H1 (cell line): ENCODE measurements at regions not wholly inside any gene's neighbourhood (a gene's known extent, or its start where the extent isn't known, plus 50 kb on each side); places are given as distances from the start of the nearest gene placed in this dataset.

Experiments used
- CTCF ChIA-PET: fragments of 300-600 bp; sonication (Branson Sonifier 250); formaldehyde crosslinking; loops from one replicate; lab custom pipeline; 2021; ENCODE audit not compliant: partially characterized antibody; lab: Charles Lee
- POLR2A ChIA-PET: fragments of 300-600 bp; sonication (Branson Sonifier 250); formaldehyde crosslinking; loops from one replicate; lab custom pipeline; 2021; ENCODE audit warnings: inconsistent platforms; ENCODE audit not compliant: partially characterized antibody; lab: Charles Lee
- DNase-seq, 2 experiments: peaks; one replicate each; pipeline versions ENCODE4 v3.0.0 to v3.0.0-alpha.2; 2010 to 2022; ENCODE audit warnings: low spot score in 2 of 2, low read depth in 1 of 2, mixed read lengths in 1 of 2
- FAIRE-seq: peaks from 2 replicates; lab custom pipeline; 2011; peaks lifted over from hg19 to GRCh38; lab: Jason Lieb, UNC
- H2AFZ ChIP-seq: 2 replicates; pipeline ENCODE4 v1.8.1; 2012; ENCODE audit warnings: low read length, inconsistent platforms
- H2AK5ac ChIP-seq: 2 replicates; pipeline ENCODE4 v1.6.1; 2013; ENCODE audit warnings: low read depth, low read length
- H2BK120ac ChIP-seq: replicated peaks from 2 replicates; pipeline ENCODE3; 2013; ENCODE audit warnings: low read depth, low read length, inconsistent platforms
- H2BK12ac ChIP-seq: 2 replicates; pipeline ENCODE4 v1.6.1; 2013; ENCODE audit warnings: low read depth, low read length
- H2BK15ac ChIP-seq: 2 replicates; pipeline ENCODE4 v1.6.1; 2013; ENCODE audit warnings: low read length
- H2BK20ac ChIP-seq: 2 replicates; pipeline ENCODE4 v1.6.1; 2013; ENCODE audit warnings: low read length
- H2BK5ac ChIP-seq: 2 replicates; pipeline ENCODE4 v1.6.1; 2013; ENCODE audit warnings: low read depth, low read length
- H3K14ac ChIP-seq: 2 replicates; pipeline ENCODE4 v1.6.1; 2013; ENCODE audit warnings: inconsistent platforms; ENCODE audit not compliant: insufficient read length
- H3K18ac ChIP-seq: 2 replicates; pipeline ENCODE4 v1.6.1; 2013; ENCODE audit warnings: low read length; ENCODE audit errors: extremely low read depth
- H3K23ac ChIP-seq: 2 replicates; pipeline ENCODE4 v1.6.1; 2013; ENCODE audit warnings: inconsistent platforms; ENCODE audit not compliant: insufficient read length
- H3K23me2 ChIP-seq: 2 replicates; pipeline ENCODE4 v1.6.1; 2013; ENCODE audit warnings: low read depth, low read length
- H3K27ac ChIP-seq: 2 replicates; pipeline ENCODE4 v1.6.1; 2011; ENCODE audit warnings: low read depth, low read length, inconsistent platforms
- H3K27me3 ChIP-seq, 4 experiments: replicated peaks in 1 of 4; 1 replicate in 1 of 4; 2 replicates in 3 of 4; pipeline versions ENCODE4 v1.6.1 to v1.8.1; 2011 to 2013; ENCODE audit warnings: low read length in 3 of 4, mild to moderate bottlenecking in 3 of 4, inconsistent platforms in 2 of 4, mixed read lengths in 2 of 4, moderate library complexity in 1 of 4; ENCODE audit not compliant: control insufficient read depth in 3 of 4, insufficient read depth in 3 of 4; ENCODE audit errors: extremely low read depth in 1 of 4
- H3K36me3 ChIP-seq, 4 experiments: 2 replicates each; pipeline versions ENCODE4 v1.6.1 to v1.8.1; 2011 to 2013; ENCODE audit warnings: mild to moderate bottlenecking in 4 of 4, low read length in 3 of 4, moderate library complexity in 2 of 4, control low read depth in 1 of 4, inconsistent platforms in 1 of 4; ENCODE audit not compliant: insufficient read depth in 4 of 4, control insufficient read depth in 2 of 4
- H3K4ac ChIP-seq: replicated peaks from 2 replicates; pipeline ENCODE3; 2013; ENCODE audit warnings: low read length, low read depth, mixed read lengths, inconsistent platforms; ENCODE audit not compliant: insufficient read length
- H3K4me1 ChIP-seq, 4 experiments: replicated peaks in 1 of 4; 1 replicate in 1 of 4; 2 replicates in 3 of 4; pipeline versions ENCODE4 v1.6.1 to v1.8.1; 2011 to 2013; ENCODE audit warnings: low read length in 3 of 4, inconsistent platforms in 2 of 4, mixed read lengths in 1 of 4; ENCODE audit not compliant: insufficient read depth in 4 of 4, control insufficient read depth in 3 of 4
- H3K4me2 ChIP-seq, 2 experiments: 2 replicates each; pipeline versions ENCODE4 v1.6.1 to v1.8.1; 2011 to 2013; ENCODE audit warnings: low read depth in 2 of 2, low read length in 2 of 2, control low read depth in 1 of 2, inconsistent platforms in 1 of 2, mild to moderate bottlenecking in 1 of 2; ENCODE audit not compliant: insufficient read depth in 1 of 2
- H3K4me3 ChIP-seq, 4 experiments: fragments of 200-600, 300-600 bp in 1 of 4; sonication (generic), shearing (Covaris generic), sonication (Bioruptor Twin) in 1 of 4; 2 replicates each; pipeline versions ENCODE4 v1.5.1 to v1.8.1; 2011 to 2016; ENCODE audit warnings: low read length in 4 of 4, low read depth in 3 of 4, control low read depth in 2 of 4, inconsistent platforms in 2 of 4, mild to moderate bottlenecking in 2 of 4, mixed read lengths in 1 of 4, moderate library complexity in 1 of 4; ENCODE audit not compliant: insufficient read depth in 2 of 4; ENCODE audit errors: extremely low read depth in 1 of 4
- H3K56ac ChIP-seq: replicated peaks from 2 replicates; pipeline ENCODE3; 2013; ENCODE audit warnings: low read depth, mild to moderate bottlenecking, mixed read lengths, low read length, inconsistent platforms; ENCODE audit not compliant: insufficient read length
- H3K79me1 ChIP-seq: 2 replicates; pipeline ENCODE4 v1.6.1; 2013; ENCODE audit warnings: low read depth, low read length, control low read depth
- H3K79me2 ChIP-seq, 2 experiments: 2 replicates each; pipeline versions ENCODE4 v1.6.1 to v1.8.1; 2012 to 2013; ENCODE audit warnings: low read length in 2 of 2, mild to moderate bottlenecking in 2 of 2, inconsistent platforms in 1 of 2; ENCODE audit not compliant: insufficient read depth in 2 of 2, control insufficient read depth in 1 of 2
- H3K9ac ChIP-seq, 4 experiments: replicated peaks in 1 of 4; 1 replicate in 1 of 4; 2 replicates in 3 of 4; pipeline versions ENCODE4 v1.6.1 to v1.8.1; 2011 to 2013; ENCODE audit warnings: low read depth in 3 of 4, low read length in 3 of 4, control low read depth in 2 of 4, mild to moderate bottlenecking in 2 of 4, moderate library complexity in 2 of 4, inconsistent platforms in 1 of 4; ENCODE audit errors: extremely low read depth in 1 of 4
- H3K9me3 ChIP-seq, 2 experiments: 2 replicates each; pipeline versions ENCODE4 v1.6.1 to v1.8.1; 2012 to 2013; ENCODE audit warnings: mild to moderate bottlenecking in 2 of 2, moderate library complexity in 2 of 2, control low read depth in 1 of 2, inconsistent platforms in 1 of 2, low read depth in 1 of 2, low read length in 1 of 2, mixed read lengths in 1 of 2; ENCODE audit not compliant: insufficient read depth in 2 of 2
- H4K20me1 ChIP-seq, 2 experiments: replicated peaks in 1 of 2; 2 replicates each; pipeline versions ENCODE3 to v1.8.1; 2011 to 2013; ENCODE audit warnings: inconsistent platforms in 2 of 2, low read length in 2 of 2, mild to moderate bottlenecking in 1 of 2; ENCODE audit not compliant: insufficient read depth in 2 of 2, control insufficient read depth in 1 of 2
- H4K5ac ChIP-seq: 2 replicates; pipeline ENCODE4 v1.6.1; 2013; ENCODE audit warnings: low read length, low read depth, mixed read lengths, inconsistent platforms; ENCODE audit not compliant: insufficient read length
- H4K8ac ChIP-seq: 2 replicates; pipeline ENCODE4 v1.8.0; 2013; ENCODE audit warnings: mild to moderate bottlenecking, moderate library complexity, low read length, inconsistent platforms; ENCODE audit not compliant: insufficient read depth; ENCODE audit errors: extremely low read depth
- H4K91ac ChIP-seq: replicated peaks from 2 replicates; pipeline ENCODE3; 2013; ENCODE audit warnings: low read length, mixed read lengths, inconsistent platforms; ENCODE audit not compliant: insufficient read length
- BACH1 ChIP-seq: IDR thresholded peaks from 2 replicates; pipeline ENCODE4 v1.6.1; 2012; ENCODE audit warnings: low read length, improper control_type of control experiment
- CTBP2 ChIP-seq: IDR thresholded peaks from 2 replicates; pipeline ENCODE4 v1.7.0; 2011; ENCODE audit warnings: borderline replicate concordance, mild to moderate bottlenecking, moderate library complexity, mixed read lengths, low read length; ENCODE audit not compliant: insufficient read depth, insufficient read length
- POU5F1 ChIP-seq: IDR thresholded peaks from 2 replicates; pipeline ENCODE4 v1.6.1; 2011; ENCODE audit warnings: low read depth, mild to moderate bottlenecking, low read length, moderate library complexity
- SIN3A ChIP-seq, 2 experiments: IDR thresholded peaks in 1 of 2; conservative IDR thresholded peaks in 1 of 2; 2 replicates each; pipeline ENCODE4 v1.6.1; 2011 to 2012; ENCODE audit warnings: low read length in 2 of 2, improper control_type of control experiment in 1 of 2, low read depth in 1 of 2, mild to moderate bottlenecking in 1 of 2
- TAF7 ChIP-seq: optimal IDR thresholded peaks from 2 replicates; pipeline ENCODE3; 2011; ENCODE audit warnings: low read depth, mild to moderate bottlenecking, inconsistent platforms, low read length, moderate library complexity, borderline replicate concordance
- whole genome bisulfite sequencing, 2 experiments: shearing (Covaris generic) in 1 of 2; methylation state at CpG; one replicate each; pipeline versions ENCODE4 v1.1.6 to v1.1.7; 2013 to 2015; ENCODE audit warnings: low lambda C conversion rate in 2 of 2, mixed read lengths in 2 of 2, inconsistent platforms in 1 of 2, low coverage in 1 of 2, missing lambda C conversion rate in 1 of 2; ENCODE audit not compliant: insufficient replicate concordance in 2 of 2, insufficient coverage in 1 of 2, insufficient read length in 1 of 2; ENCODE audit errors: extremely low coverage in 1 of 2, missing lambda C conversion rate in 1 of 2; 5-methylcytosine and 5-hydroxymethylcytosine counted together

GRCh38 chr3:6706777-6707176, 154.1 kb upstream of the GRM7 start:
- Histone ChIP-seq H4K5ac (no peak overlapping the region), H3K23me2 (no peaks in the 10 kb centered on the region), H2BK5ac (no peak overlapping the region), H3K79me2 (no peaks in the 10 kb centered on the region), H4K91ac (no peak overlapping the region), H2AK5ac (no peak overlapping the region), H2BK20ac (no peak overlapping the region), H4K20me1 (no peaks in the 10 kb centered on the region), H3K4me2 (no peak overlapping the region), H3K27me3 (no peaks in the 10 kb centered on the region), H3K23ac (no peak overlapping the region), H3K79me1 (no peaks in the 10 kb centered on the region), H3K14ac (no peak overlapping the region), H3K36me3 (no peaks in the 10 kb centered on the region), H3K9me3 (no peaks in the 10 kb centered on the region), H3K18ac (no peak overlapping the region), H2AFZ (no peak overlapping the region), H2BK12ac (no peak overlapping the region), H3K27ac (no peak overlapping the region), H2BK15ac (no peak overlapping the region), H2BK120ac (no peak overlapping the region), H3K4me1 (no peaks in the 10 kb centered on the region), H3K9ac (no peak overlapping the region), H4K8ac (no peak overlapping the region), H3K4me3 (no peak overlapping the region), H3K56ac (no peak overlapping the region), H3K4ac (no peak overlapping the region)
- no peak for FAIRE-seq
- POLR2A ChIA-PET, result no interaction called here
- CTCF ChIA-PET, result interaction anchor here (1.5 kb wide), 1 partner anchor 9 kb away, joined by 3 read pairs; no protein-coding TSS in a partner anchor
- TF ChIP-seq TAF7 (no peak), BACH1 (no peak), CTBP2 (no peak), SIN3A (conservative IDR thresholded peaks at IDR 0.05 in 1 of 2, IDR thresholded peaks at IDR 0.05 in 1 of 2; ENCODE audit: low read depth in 1 of 2, low read length in 2 of 2) (no peak), POU5F1 (no peak)
- no peak for DNase-seq
- WGBS, 2 experiments, result 71% methylated on average over 2 of the region's 2 CpGs; no CpG with 5 or more reads in 1 of the 2 experiments
